Epithelial cell of proximal tubule (primary cell): ENCODE measurements at regions not wholly inside any gene's neighbourhood (a gene's known extent, or its start where the extent isn't known, plus 50 kb on each side); places are given as distances from the start of the nearest gene placed in this dataset.

Experiments used
- DNase-seq: peaks from one replicate; pipeline ENCODE4 v3.0.0-alpha.2; 2011; ENCODE audit warnings: low read depth
- H3K4me3 ChIP-seq: 2 replicates; pipeline ENCODE4 v1.5.1; 2011; ENCODE audit warnings: low read depth, mild to moderate bottlenecking, low read length
- CTCF ChIP-seq: conservative IDR thresholded peaks from 2 replicates; pipeline ENCODE4 v1.5.1; 2012; ENCODE audit warnings: low read depth, mild to moderate bottlenecking, low read length

- no peak overlapping the region for H3K4me3 ChIP-seq
- no peak for DNase-seq
- no peak for TF ChIP-seq CTCF
These were observed 591.5 kb downstream of the PPARGC1A start for GRCh38 chr4:23298371-23298770.

GRCh38 chr4:23297327-23297726 lies 592.5 kb downstream of the PPARGC1A start:
- H3K4me3 ChIP-seq: no peak overlapping the region
- no peak for TF ChIP-seq CTCF
- no peak for DNase-seq

- no peak for TF ChIP-seq CTCF
- H3K4me3 ChIP-seq: no peak overlapping the region
- DNase-seq: no peak
These were observed 598.4 kb downstream of the GBA3 start for GRCh38 chr4:23291139-23291538.

- no peak overlapping the region for H3K4me3 ChIP-seq
- DNase-seq: no peak
These were observed 597.9 kb downstream of the GBA3 start for GRCh38 chr4:23290656-23291055.

GRCh38 chr4:23279377-23279986 lies 586.7 kb downstream of the GBA3 start:
- no peak overlapping the region for H3K4me3 ChIP-seq
- no peak for TF ChIP-seq CTCF
- no peak for DNase-seq

More at GRCh38 chr4:23290656-23291055, 597.9 kb downstream of the GBA3 start:
- TF ChIP-seq CTCF: no peak

- no peak for DNase-seq
- H3K4me3 ChIP-seq: no peak overlapping the region
- no peak for TF ChIP-seq CTCF
These were observed 586.1 kb downstream of the GBA3 start for GRCh38 chr4:23278845-23279244.

- TF ChIP-seq CTCF: no peak
- DNase-seq: no peak
- H3K4me3 ChIP-seq: no peak overlapping the region
These were observed 583.3 kb downstream of the GBA3 start for GRCh38 chr4:23276076-23276475.
